22Rv1 (cell line): ENCODE measurements at regions not wholly inside any gene's neighbourhood (a gene's known extent, or its start where the extent isn't known, plus 50 kb on each side); places are given as distances from the start of the nearest gene placed in this dataset.

Experiments used
- CTCF ChIP-seq: fragments of 450-650 bp; IDR thresholded peaks from 2 replicates; pipeline ENCODE4 v1.5.1; 2017; ENCODE audit warnings: mild to moderate bottlenecking
- ZFX ChIP-seq: fragments of 450-650 bp; IDR thresholded peaks from 2 replicates; pipeline ENCODE4 v1.6.1; 2017; ENCODE audit warnings: antibody characterized with exemption, borderline replicate concordance

- TF ChIP-seq CTCF (no peak), ZFX (no peak)
Measured at GRCh38 chr2:402206-402605, 114.3 kb upstream of the ALKAL2 start.
